Activated CD4-positive, alpha-beta T cell treated with anti-CD3 and anti-CD28 coated beads, Interleukin-2, amount 10 ng/mL, durations not matched to agents 24 days and 14 days (primary cell): ENCODE measurements at regions not wholly inside any gene's neighbourhood (a gene's known extent, or its start where the extent isn't known, plus 50 kb on each side); places are given as distances from the start of the nearest gene placed in this dataset.
"Not testable (repeated sequence)": the region's sequence is repeated elsewhere in the genome, so short reads cannot be mapped to it uniquely, and the experiment has no call there.

Source experiments
- DNase-seq: peaks from one replicate; pipeline ENCODE4 v3.0.0; 2022
- H3K27ac Mint-ChIP-seq: one replicate; pipeline ENCODE4 v1.8.0; 2022; ENCODE audit warnings: mild to moderate bottlenecking, mixed read lengths
- H3K27me3 Mint-ChIP-seq: one replicate; pipeline ENCODE4 v1.8.0; 2022; ENCODE audit warnings: mixed read lengths
- H3K36me3 Mint-ChIP-seq: one replicate; pipeline ENCODE4 v1.8.0; 2022; ENCODE audit warnings: low read depth, mild to moderate bottlenecking, mixed read lengths
- H3K4me1 Mint-ChIP-seq: one replicate; pipeline ENCODE4 v1.8.0; 2021; ENCODE audit warnings: mixed read lengths
- H3K4me3 Mint-ChIP-seq: one replicate; pipeline ENCODE4 v1.8.0; 2022; ENCODE audit warnings: mild to moderate bottlenecking, moderate library complexity, mixed read lengths
- H3K9me3 Mint-ChIP-seq: one replicate; pipeline ENCODE4 v1.8.0; 2021; ENCODE audit warnings: mixed read lengths
- intact Hi-C: fragments of 100-400 bp; cut with micrococcal nuclease; formaldehyde crosslinking; loops from one replicate; pipeline ENCODE4 v1.15.1; 2023

DNA sequence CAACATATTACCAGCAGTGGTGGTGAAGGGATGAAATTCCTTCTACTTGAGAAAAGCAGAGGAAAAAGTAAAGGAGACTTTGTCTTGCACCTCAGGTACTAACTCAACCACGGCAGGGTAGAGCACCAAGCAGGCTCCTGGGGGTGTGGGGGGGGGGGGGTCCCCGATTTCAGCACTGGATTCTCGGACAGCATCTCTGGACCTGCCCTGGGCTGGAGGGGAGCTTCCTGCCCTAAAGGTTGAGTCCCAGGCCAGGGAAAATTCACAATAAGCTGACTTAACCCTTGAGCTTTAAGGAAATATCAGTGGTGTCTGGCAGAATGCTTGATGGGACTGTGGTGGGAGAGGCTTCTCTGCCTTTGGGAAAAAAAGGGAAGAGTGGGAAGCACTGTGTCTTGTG lies 233.2 kb upstream of the CXADR start:
- H3K4me1 Mint-ChIP-seq: no peaks in the 10 kb centered on the region
- H3K4me3 Mint-ChIP-seq: no peak overlapping the region
- intact Hi-C loops: no loop called here
- peaks cover 21% of the 10 kb centered on the region for H3K9me3 Mint-ChIP-seq
- H3K36me3 Mint-ChIP-seq: no peaks in the 10 kb centered on the region
- H3K27me3 Mint-ChIP-seq: no peaks in the 10 kb centered on the region
- DNase-seq: no peak
- no peak overlapping the region for H3K27ac Mint-ChIP-seq

DNA sequence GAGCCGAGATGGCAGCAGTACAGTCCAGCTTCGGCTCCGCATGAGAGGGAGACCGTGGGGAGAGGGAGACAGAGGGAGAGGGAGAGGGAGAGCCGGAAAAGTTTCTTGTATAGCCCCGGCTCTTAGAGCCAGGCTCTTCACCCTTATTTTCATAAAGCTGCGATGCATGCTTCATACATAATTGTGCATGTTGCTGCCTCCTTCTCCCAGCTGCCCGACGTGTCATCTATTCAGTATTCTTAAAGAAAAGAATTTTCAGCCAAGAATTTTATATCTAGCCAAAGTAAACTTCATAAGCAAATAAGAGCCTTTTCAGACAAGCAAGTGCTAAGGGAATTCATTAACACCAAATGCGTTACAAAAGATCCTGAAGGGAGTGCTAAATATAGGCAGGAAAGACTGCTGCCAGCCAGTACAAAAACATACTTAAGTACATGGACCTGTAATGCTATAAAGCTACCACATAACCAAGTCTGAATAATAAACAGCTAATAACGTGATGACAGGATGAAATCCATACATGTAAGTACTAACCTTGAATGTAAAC lies 219.8 kb upstream of the CXADR start:
- H3K4me1 Mint-ChIP-seq, H3K36me3 Mint-ChIP-seq, H3K27ac Mint-ChIP-seq, H3K4me3 Mint-ChIP-seq, intact Hi-C loops, H3K27me3 Mint-ChIP-seq, DNase-seq, H3K9me3 Mint-ChIP-seq: not testable (repeated sequence)

DNA sequence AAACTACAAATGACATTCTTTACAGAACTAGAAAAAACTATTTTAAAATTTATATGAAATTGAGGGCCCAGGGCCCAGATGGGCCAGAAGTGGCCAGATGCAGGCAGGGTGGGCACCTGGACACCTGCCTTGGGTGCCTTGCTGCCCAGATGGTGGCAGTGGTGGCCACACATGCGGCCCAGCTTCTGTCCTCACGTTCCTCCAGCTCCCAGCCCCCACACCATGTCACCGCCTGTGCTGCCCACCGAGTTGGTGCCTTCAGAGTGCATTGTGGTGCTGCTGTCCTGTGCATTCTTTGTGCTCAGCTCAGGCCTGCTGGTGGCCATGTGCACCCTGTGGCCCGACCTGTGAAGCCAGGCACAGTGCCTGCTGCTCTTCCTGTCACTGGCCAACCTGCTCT lies 216.8 kb upstream of the CXADR start:
- Mint-ChIP-seq H3K9me3 (peaks cover 5% of the 10 kb centered on the region), H3K36me3 (no peaks in the 10 kb centered on the region), H3K27ac (no peak overlapping the region)

DNA sequence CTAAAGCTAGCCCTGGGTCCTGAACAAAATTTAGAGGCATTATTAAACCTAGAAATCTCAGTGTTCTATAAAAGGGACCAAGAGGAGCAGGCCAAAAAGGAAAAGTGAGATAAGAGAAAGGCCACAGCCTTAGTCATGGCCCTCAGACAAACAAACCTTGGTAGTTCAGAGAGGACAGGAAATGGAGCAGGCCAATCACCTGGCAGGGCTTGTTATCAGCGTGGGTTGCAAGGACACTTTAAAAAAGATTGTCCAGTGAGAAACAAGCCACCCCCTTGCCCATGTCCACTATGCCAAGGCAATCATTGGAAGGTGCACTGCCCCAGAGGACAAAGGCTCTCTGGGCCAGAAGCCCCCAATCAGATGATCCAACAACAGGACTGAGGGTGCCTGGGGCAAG lies 213.3 kb upstream of the CXADR start:
- H3K27ac Mint-ChIP-seq, DNase-seq, H3K4me3 Mint-ChIP-seq, H3K27me3 Mint-ChIP-seq, intact Hi-C loops, H3K4me1 Mint-ChIP-seq, H3K36me3 Mint-ChIP-seq, H3K9me3 Mint-ChIP-seq: not testable (repeated sequence)

More for the DNA sequence above, 216.8 kb upstream of the CXADR start:
- no peak for DNase-seq
- Mint-ChIP-seq H3K4me3 (no peak overlapping the region), H3K27me3 (no peaks in the 10 kb centered on the region), H3K4me1 (no peaks in the 10 kb centered on the region)
- intact Hi-C loops: no loop called here

DNA sequence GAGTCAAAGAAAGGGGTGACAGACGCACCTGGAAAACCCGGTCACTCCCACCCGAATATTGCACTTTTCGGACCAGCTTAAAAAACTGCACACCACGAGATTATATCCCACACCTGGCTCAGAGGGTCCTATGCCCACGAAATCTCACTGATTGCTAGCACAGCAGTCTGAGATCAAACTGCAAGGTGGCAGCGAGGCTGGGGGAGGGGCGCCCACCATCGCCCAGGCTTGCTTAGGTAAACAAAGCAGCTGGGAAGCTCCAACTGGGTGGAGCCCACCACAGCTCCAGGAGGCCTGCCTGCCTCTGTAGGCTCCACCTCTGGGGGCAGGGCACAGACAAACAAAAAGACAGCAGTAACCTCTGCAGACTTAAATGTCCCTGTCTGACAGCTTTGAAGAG lies 185.1 kb upstream of the CXADR start:
- H3K4me3 Mint-ChIP-seq, H3K4me1 Mint-ChIP-seq, H3K9me3 Mint-ChIP-seq, H3K27me3 Mint-ChIP-seq, DNase-seq, H3K27ac Mint-ChIP-seq, intact Hi-C loops, H3K36me3 Mint-ChIP-seq: not testable (repeated sequence)

GRCh38 chr21:17334484-17334883 lies 178.4 kb upstream of the CXADR start:
- intact Hi-C loops: no loop called here
- Mint-ChIP-seq H3K4me1 (no peaks in the 10 kb centered on the region), H3K36me3 (no peaks in the 10 kb centered on the region), H3K9me3 (no peaks in the 10 kb centered on the region), H3K27ac (no peak overlapping the region), H3K4me3 (no peak overlapping the region), H3K27me3 (no peaks in the 10 kb centered on the region)
- no peak for DNase-seq

- no peaks in the 10 kb centered on the region for H3K36me3 Mint-ChIP-seq
- intact Hi-C loops: no loop called here
- no peak overlapping the region for H3K27ac Mint-ChIP-seq
- peaks cover 23% of the 10 kb centered on the region for H3K9me3 Mint-ChIP-seq
- no peaks in the 10 kb centered on the region for H3K27me3 Mint-ChIP-seq
- DNase-seq: no peak
- no peak overlapping the region for H3K4me3 Mint-ChIP-seq
- H3K4me1 Mint-ChIP-seq: no peaks in the 10 kb centered on the region
Observed at GRCh38 chr21:17340081-17340480, 172.8 kb upstream of the CXADR start.

- no peaks in the 10 kb centered on the region for H3K36me3 Mint-ChIP-seq
- intact Hi-C loops: no loop called here
- H3K4me3 Mint-ChIP-seq: no peak overlapping the region
- peaks cover 25% of the 10 kb centered on the region for H3K9me3 Mint-ChIP-seq
- no peak overlapping the region for H3K27ac Mint-ChIP-seq
- H3K27me3 Mint-ChIP-seq: no peaks in the 10 kb centered on the region
- DNase-seq: no peak
- H3K4me1 Mint-ChIP-seq: no peaks in the 10 kb centered on the region
Observed at GRCh38 chr21:17343055-17343454, 169.8 kb upstream of the CXADR start.

DNA sequence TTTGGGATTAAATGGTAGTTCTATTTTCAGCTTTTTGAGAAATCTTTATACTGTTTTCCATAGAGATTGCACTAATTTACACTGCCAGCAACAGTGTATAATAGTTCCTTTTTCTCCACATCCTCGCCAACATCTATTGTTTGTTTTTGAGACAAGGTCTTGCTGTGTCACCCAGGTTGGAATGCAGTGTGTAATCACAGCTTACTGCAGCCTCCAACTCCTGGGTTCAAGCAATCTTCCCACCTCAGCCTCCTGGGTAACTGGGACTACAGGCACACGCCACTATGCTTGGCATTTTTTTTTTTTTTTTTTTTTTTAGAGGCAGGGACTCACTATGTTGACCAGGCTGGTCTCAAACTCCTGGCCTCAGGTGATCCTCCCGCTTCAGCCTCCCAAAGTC lies 164.5 kb upstream of the CXADR start:
- Mint-ChIP-seq H3K27me3 (no peaks in the 10 kb centered on the region), H3K36me3 (no peaks in the 10 kb centered on the region), H3K4me3 (no peak overlapping the region), H3K9me3 (peaks cover 13% of the 10 kb centered on the region), H3K27ac (no peak overlapping the region), H3K4me1 (no peaks in the 10 kb centered on the region)
- DNase-seq: no peak
- intact Hi-C loops: no loop called here

DNA sequence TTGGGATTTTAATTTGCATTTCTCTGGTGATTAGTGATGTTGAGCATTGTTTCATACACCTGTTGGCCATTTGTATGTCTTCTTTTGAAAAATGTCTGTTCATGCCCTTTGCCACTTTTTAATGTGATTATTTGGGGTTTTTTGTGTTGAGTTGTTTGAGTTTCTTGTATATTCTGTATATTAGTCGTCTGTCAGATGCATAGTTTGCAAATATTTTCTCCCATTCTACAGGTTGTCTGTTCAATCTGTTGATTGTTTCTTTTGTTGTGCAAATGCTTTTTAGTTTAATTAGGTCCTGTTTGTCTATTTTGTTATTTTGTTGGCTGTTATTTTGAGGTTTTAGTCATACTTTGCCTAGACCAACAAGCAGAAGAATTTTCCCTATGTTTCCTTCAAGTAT lies 164.0 kb upstream of the CXADR start:
- H3K36me3 Mint-ChIP-seq: no peaks in the 10 kb centered on the region
- H3K4me3 Mint-ChIP-seq: no peak overlapping the region
- intact Hi-C loops: no loop called here
- no peak overlapping the region for H3K27ac Mint-ChIP-seq
- DNase-seq: no peak
- H3K4me1 Mint-ChIP-seq: no peaks in the 10 kb centered on the region
- H3K9me3 Mint-ChIP-seq: peaks cover 8% of the 10 kb centered on the region
- H3K27me3 Mint-ChIP-seq: no peaks in the 10 kb centered on the region

- Mint-ChIP-seq H3K27me3 (no peaks in the 10 kb centered on the region), H3K4me1 (no peaks in the 10 kb centered on the region), H3K4me3 (no peak overlapping the region), H3K9me3 (peaks cover 5% of the 10 kb centered on the region), H3K36me3 (no peaks in the 10 kb centered on the region), H3K27ac (no peak overlapping the region)
- no peak for DNase-seq
- intact Hi-C loops: no loop called here
Observed at GRCh38 chr21:17351766-17352165, 161.1 kb upstream of the CXADR start.

GRCh38 chr21:17352996-17353655 lies 159.7 kb upstream of the CXADR start:
- H3K4me3 Mint-ChIP-seq: no peak overlapping the region
- peaks cover 2% of the 10 kb centered on the region for H3K9me3 Mint-ChIP-seq
- no peak for DNase-seq
- no peak overlapping the region for H3K27ac Mint-ChIP-seq
- H3K27me3 Mint-ChIP-seq: no peaks in the 10 kb centered on the region
- H3K36me3 Mint-ChIP-seq: no peaks in the 10 kb centered on the region
- H3K4me1 Mint-ChIP-seq: no peaks in the 10 kb centered on the region
- intact Hi-C loops: no loop called here

GRCh38 chr21:17359781-17360180 lies 153.1 kb upstream of the CXADR start:
- Mint-ChIP-seq H3K36me3 (no peaks in the 10 kb centered on the region), H3K27me3 (no peaks in the 10 kb centered on the region), H3K9me3 (no peaks in the 10 kb centered on the region), H3K27ac (no peak overlapping the region), H3K4me1 (no peaks in the 10 kb centered on the region), H3K4me3 (no peak overlapping the region)
- intact Hi-C loops: no loop called here
- no peak for DNase-seq

DNA sequence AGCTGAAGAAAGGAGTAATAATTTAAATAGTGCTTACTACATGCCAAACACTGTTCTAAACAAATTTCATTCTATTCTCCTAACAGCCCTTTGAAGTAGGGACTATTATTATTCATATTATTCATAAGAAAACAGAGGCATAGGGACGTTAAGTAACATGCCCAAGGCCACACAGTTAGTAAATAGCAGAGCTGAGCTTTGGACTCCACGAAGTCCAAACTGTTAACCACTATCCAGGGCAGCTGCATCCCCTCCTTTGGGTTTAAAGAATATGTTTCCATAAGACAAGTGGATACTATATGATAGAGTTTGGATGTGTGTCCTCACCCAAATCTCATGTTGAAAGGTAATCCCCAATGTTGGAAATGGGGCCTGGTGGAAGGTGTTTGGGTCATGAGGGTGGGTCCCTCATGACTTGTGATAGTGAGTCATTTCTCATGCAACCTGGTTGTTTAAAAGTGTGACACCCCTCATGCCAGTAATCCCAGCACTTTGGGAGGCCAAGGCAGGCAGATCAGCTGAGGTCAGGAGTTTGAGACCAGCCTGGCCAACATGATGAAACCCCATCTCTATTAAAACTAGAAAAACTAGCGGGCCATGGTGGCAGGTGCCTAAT lies 144.0 kb upstream of the CXADR start:
- H3K27me3 Mint-ChIP-seq: peaks cover 5% of the 10 kb centered on the region
- no peak overlapping the region for H3K4me3 Mint-ChIP-seq
- no peak overlapping the region for H3K27ac Mint-ChIP-seq
- no peaks in the 10 kb centered on the region for H3K36me3 Mint-ChIP-seq
- no peaks in the 10 kb centered on the region for H3K9me3 Mint-ChIP-seq
- intact Hi-C loops: no loop called here
- no peaks in the 10 kb centered on the region for H3K4me1 Mint-ChIP-seq
- no peak for DNase-seq

- Mint-ChIP-seq H3K27me3 (peaks cover 5% of the 10 kb centered on the region), H3K9me3 (no peaks in the 10 kb centered on the region), H3K36me3 (no peaks in the 10 kb centered on the region), H3K4me3 (no peak overlapping the region), H3K27ac (no peak overlapping the region), H3K4me1 (no peaks in the 10 kb centered on the region)
- intact Hi-C loops: no loop called here
- DNase-seq: no peak
Observed at GRCh38 chr21:17370263-17370662, 142.6 kb upstream of the CXADR start.
